Activated CD4-positive, alpha-beta T cell treated with anti-CD3 and anti-CD28 coated beads for 36 hours (primary cell): ENCODE measurements at regions not wholly inside any gene's neighbourhood (a gene's known extent, or its start where the extent isn't known, plus 50 kb on each side); places are given as distances from the start of the nearest gene placed in this dataset.

Experiments used
- ATAC-seq: fragments of 200-7000 bp; cut with Tn5 transposase; one replicate; pipeline ENCODE4 v1.10.0; 2021; ENCODE audit warnings: mild to moderate bottlenecking, moderate library complexity
- CTCF ChIA-PET: fragments of 350-600 bp; sonication (Branson Sonifier 250); formaldehyde crosslinking; loops from one replicate; lab custom pipeline; 2021; ENCODE audit warnings: antibody characterized with exemption; lab: Charles Lee
- POLR2A ChIA-PET: fragments of 350-600 bp; sonication (Branson Sonifier 250); formaldehyde crosslinking; loops from one replicate; lab custom pipeline; 2021; ENCODE audit warnings: antibody characterized with exemption, inconsistent platforms; lab: Charles Lee
- DNase-seq: peaks from one replicate; pipeline ENCODE4 v3.0.0-alpha.2; 2020
- H3K27ac Mint-ChIP-seq: one replicate; pipeline ENCODE4 v1.8.0; 2021; ENCODE audit warnings: mixed read lengths
- H3K27me3 Mint-ChIP-seq: one replicate; pipeline ENCODE4 v1.8.0; 2021; ENCODE audit warnings: mixed read lengths
- H3K36me3 Mint-ChIP-seq: one replicate; pipeline ENCODE4 v1.8.0; 2021; ENCODE audit warnings: low read depth, mixed read lengths
- H3K4me1 Mint-ChIP-seq: one replicate; pipeline ENCODE4 v1.8.0; 2021; ENCODE audit warnings: mixed read lengths
- H3K4me3 Mint-ChIP-seq: one replicate; pipeline ENCODE4 v1.8.0; 2021; ENCODE audit warnings: mild to moderate bottlenecking, moderate library complexity, mixed read lengths
- H3K9me3 Mint-ChIP-seq: one replicate; pipeline ENCODE4 v1.8.0; 2021; ENCODE audit warnings: low read depth, mixed read lengths
- intact Hi-C, 2 experiments: fragments of 100-400 bp; cut with DNase I in 1 of 2; cut with micrococcal nuclease in 1 of 2; formaldehyde crosslinking; loops; one replicate each; pipeline versions ENCODE4 v1.14.2 to v1.15.1; 2022 to 2024; cut with DNase I, micrococcal nuclease

GRCh38 chr13:30846866-30847265 lies 59.2 kb upstream of the MEDAG start:
- Mint-ChIP-seq H3K9me3 (no peaks in the 10 kb centered on the region), H3K4me3 (no peak overlapping the region), H3K27me3 (peaks cover 4% of the 10 kb centered on the region), H3K27ac (no peak overlapping the region), H3K4me1 (peaks cover 15% of the 10 kb centered on the region), H3K36me3 (no peaks in the 10 kb centered on the region)
- ChIA-PET POLR2A (no interaction called here), CTCF (interaction anchor here (1.4 to 2.0 kb wide), 4 partner anchors 10 to 198 kb away, joined by 4 to 8 read pairs (median 6); no protein-coding TSS in a partner anchor)
- DNase-seq (no peak), ATAC-seq (peak; percentile 49)
- intact Hi-C loops, result loop anchor here in 1 of 2 experiments (5.0 kb wide), 2 partner anchors 105 to 1455 kb away; no protein-coding TSS in a partner anchor

DNA sequence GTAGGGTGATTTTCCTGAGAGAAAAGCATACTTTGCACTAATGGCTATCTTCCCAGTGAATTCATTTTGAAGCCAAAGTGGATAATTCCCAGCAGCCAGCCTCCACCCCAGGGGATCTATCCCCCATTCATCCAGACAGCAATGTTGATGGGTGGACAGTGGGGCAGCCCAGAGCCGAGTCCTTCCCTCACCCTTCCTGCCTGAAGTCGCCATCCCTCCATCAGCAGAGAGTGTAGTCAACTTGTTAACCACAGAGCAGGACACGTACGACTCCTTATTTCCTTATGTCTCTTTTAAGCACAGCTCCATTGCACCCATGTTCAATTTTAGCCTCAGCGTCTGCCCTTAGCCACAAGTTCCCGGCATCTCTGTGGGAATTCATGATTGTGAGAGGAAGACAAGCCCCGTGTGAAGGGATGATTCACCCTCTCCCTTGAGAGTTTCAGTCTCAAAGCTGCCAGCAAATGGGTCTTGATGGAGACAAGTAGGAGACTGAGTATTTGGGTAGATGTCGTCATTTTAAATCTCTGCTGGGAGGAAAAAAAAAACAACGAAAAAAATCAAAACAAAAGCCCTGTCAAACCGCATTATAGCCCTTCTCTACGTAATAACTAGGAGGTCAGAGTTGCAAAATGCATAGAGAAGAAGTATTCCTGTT lies 58.3 kb upstream of the MEDAG start:
- no peak overlapping the region for H3K4me3 Mint-ChIP-seq
- H3K9me3 Mint-ChIP-seq, result no peaks in the 10 kb centered on the region
- intact Hi-C loops, result loop anchor here in 1 of 2 experiments (2.0 to 5.0 kb wide), 3 partner anchors 105 to 1455 kb away; no protein-coding TSS in a partner anchor
- peaks cover 15% of the 10 kb centered on the region for H3K4me1 Mint-ChIP-seq
- peak; percentile 83 for ATAC-seq
- peaks cover 5% of the 10 kb centered on the region for H3K27me3 Mint-ChIP-seq
- H3K27ac Mint-ChIP-seq, result peak overlapping the region; percentile 41
- peak; percentile 50 for DNase-seq
- POLR2A ChIA-PET, result no interaction called here
- H3K36me3 Mint-ChIP-seq, result no peaks in the 10 kb centered on the region
- CTCF ChIA-PET, result interaction anchor here (1.4 to 2.0 kb wide), 4 partner anchors 9 to 197 kb away, joined by 4 to 8 read pairs (median 6); no protein-coding TSS in a partner anchor

- no peaks in the 10 kb centered on the region for H3K36me3 Mint-ChIP-seq
- peaks cover 15% of the 10 kb centered on the region for H3K4me1 Mint-ChIP-seq
- H3K27ac Mint-ChIP-seq, result peak overlapping the region; percentile 28
- no peak overlapping the region for H3K4me3 Mint-ChIP-seq
- intact Hi-C loops, result loop anchor here in 1 of 2 experiments (2.0 to 5.0 kb wide), 3 partner anchors 106 to 1454 kb away; no protein-coding TSS in a partner anchor
- ChIA-PET POLR2A (no interaction called here), CTCF (interaction anchor here (0.6 to 2.0 kb wide), 7 partner anchors 13 to 1455 kb away, joined by 3 to 8 read pairs (median 5); no protein-coding TSS in a partner anchor)
- no peaks in the 10 kb centered on the region for H3K9me3 Mint-ChIP-seq
- DNase-seq, result no peak
- ATAC-seq, result peak; percentile 35
- H3K27me3 Mint-ChIP-seq, result peaks cover 5% of the 10 kb centered on the region
These were observed 57.6 kb upstream of the MEDAG start for GRCh38 chr13:30848332-30849027.

DNA sequence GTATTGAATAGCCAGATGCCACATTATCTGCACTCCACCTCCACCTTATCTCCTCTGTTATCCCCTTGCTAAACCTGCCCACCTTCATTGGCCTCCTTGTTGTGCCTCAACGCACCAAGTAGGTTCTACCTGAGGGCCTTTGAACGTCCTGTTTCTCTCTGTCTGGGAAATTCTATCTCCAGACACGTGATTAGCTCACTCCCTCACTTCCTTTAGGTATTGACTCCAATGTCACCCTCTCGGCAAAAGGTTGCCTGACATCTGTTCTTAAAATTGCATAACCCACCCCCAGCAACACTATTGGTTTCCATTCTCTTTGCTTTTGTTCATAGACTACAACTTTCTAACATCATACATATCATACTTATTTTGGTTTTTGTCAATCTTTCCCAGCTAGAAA lies 56.5 kb upstream of the MEDAG start:
- no peak for DNase-seq
- Mint-ChIP-seq H3K27ac (no peak overlapping the region), H3K27me3 (peaks cover 5% of the 10 kb centered on the region), H3K4me1 (peaks cover 15% of the 10 kb centered on the region), H3K36me3 (no peaks in the 10 kb centered on the region), H3K9me3 (no peaks in the 10 kb centered on the region), H3K4me3 (no peak overlapping the region)
- intact Hi-C loops, result loop anchor here in 1 of 2 experiments (2.0 to 5.0 kb wide), 3 partner anchors 107 to 1453 kb away; no protein-coding TSS in a partner anchor
- ChIA-PET CTCF (interaction anchor here (0.7 to 1.5 kb wide), 3 partner anchors 14 to 80 kb away, joined by 3 to 5 read pairs (median 4); no protein-coding TSS in a partner anchor), POLR2A (no interaction called here)
- ATAC-seq, result no peak

DNA sequence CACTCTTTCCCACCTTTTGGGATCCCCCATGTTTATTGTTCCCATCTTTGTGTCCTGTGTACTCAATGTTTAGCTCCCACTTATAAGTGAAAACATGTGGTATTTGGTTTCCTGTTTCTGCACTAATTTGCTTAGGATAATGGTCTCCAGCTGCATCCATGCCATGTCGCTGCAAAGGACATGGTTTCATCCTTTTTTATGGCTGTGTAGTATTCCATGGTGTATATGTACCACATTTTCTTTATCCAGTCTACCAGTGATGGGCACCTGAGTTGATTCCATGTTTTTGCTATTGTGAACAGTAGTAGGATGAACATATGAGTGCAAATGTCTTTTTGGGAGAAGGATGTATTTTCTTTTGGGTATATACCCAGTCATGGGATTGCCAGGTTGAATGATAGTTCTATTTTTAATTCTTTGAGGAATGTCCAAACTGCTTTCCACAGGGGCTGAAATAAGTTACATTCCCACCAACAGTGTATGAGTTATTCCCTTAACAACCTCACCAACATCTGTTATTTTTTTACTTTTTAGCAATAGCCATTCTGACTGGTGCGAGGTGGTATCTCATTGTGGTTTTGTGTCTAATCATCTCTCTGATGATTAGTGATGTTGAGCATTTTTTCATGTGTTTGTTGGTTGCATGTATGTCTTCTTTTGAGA lies 55.7 kb upstream of the MEDAG start:
- Mint-ChIP-seq H3K36me3 (no peaks in the 10 kb centered on the region), H3K4me3 (no peak overlapping the region), H3K27ac (no peak overlapping the region), H3K27me3 (peaks cover 5% of the 10 kb centered on the region), H3K4me1 (peaks cover 15% of the 10 kb centered on the region), H3K9me3 (no peaks in the 10 kb centered on the region)
- ChIA-PET CTCF (interaction anchor here (1.5 kb wide), 1 partner anchor 13 kb away, joined by 5 read pairs; no protein-coding TSS in a partner anchor), POLR2A (no interaction called here)
- intact Hi-C loops, result no loop called here
- no peak for ATAC-seq
- DNase-seq, result no peak

GRCh38 chr13:30850867-30851211 lies 55.2 kb upstream of the MEDAG start:
- DNase-seq (no peak), ATAC-seq (no peak)
- Mint-ChIP-seq H3K27ac (no peak overlapping the region), H3K27me3 (peaks cover 5% of the 10 kb centered on the region), H3K4me1 (peaks cover 11% of the 10 kb centered on the region), H3K4me3 (no peak overlapping the region), H3K9me3 (no peaks in the 10 kb centered on the region), H3K36me3 (no peaks in the 10 kb centered on the region)
- POLR2A ChIA-PET, result no interaction called here
- intact Hi-C loops, result no loop called here
- CTCF ChIA-PET, result interaction anchor here (0.6 kb wide), 1 partner anchor 15 kb away, joined by 4 read pairs; no protein-coding TSS in a partner anchor

- ChIA-PET POLR2A (interaction anchor here (0.5 kb wide), 1 partner anchor 309 kb away, joined by 6 read pairs; no protein-coding TSS in a partner anchor), CTCF (no interaction called here)
- Mint-ChIP-seq H3K36me3 (no peaks in the 10 kb centered on the region), H3K4me1 (peaks cover 11% of the 10 kb centered on the region), H3K4me3 (no peak overlapping the region), H3K27ac (no peak overlapping the region), H3K27me3 (peaks cover 5% of the 10 kb centered on the region), H3K9me3 (no peaks in the 10 kb centered on the region)
- intact Hi-C loops, result no loop called here
- ATAC-seq, result no peak
- DNase-seq, result no peak
These were observed 54.4 kb upstream of the MEDAG start for GRCh38 chr13:30851697-30852096.

GRCh38 chr13:30855569-30855968 lies 50.5 kb upstream of the MEDAG start:
- POLR2A ChIA-PET, result no interaction called here
- intact Hi-C loops, result no loop called here

DNA sequence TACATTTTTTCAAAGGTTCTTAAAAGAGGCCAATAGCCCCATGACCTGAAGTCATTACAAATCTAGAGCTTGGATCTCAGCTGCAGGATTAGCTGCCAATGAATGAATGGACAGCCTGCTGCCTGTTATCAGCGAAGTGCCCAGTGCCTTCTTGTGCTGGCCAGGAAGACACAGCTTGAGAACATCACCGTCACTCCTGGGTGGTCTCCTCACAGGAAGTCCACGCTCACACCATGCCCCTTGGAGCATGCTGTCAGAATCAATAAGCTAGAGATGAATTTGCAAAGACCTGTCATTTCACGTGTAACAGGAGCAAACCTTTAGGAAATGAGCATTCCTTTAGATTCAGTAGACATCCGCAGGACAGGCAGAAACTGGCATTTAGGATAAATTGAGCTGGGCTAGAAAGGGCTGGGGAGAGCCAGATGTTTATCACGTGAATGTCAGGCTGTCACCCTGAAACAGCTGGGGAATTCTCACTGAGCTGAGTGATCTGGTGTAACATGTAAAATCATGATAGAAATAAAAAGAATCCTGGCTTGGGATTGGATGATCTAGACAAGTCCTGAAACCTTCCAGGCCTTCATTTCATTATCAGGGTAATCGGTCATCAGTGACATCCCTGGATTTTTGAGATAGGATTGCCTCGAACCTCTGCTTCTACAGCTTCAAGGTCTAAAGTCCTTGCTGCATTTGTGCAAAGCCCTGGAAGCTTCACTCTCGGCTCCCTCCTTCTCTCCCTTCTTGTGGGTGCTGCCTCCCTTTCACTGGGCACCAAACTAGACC lies 49.9 kb upstream of the MEDAG start:
- Mint-ChIP-seq H3K27me3 (peaks cover 1% of the 10 kb centered on the region), H3K27ac (no peak overlapping the region), H3K4me3 (no peak overlapping the region), H3K36me3 (no peaks in the 10 kb centered on the region), H3K9me3 (no peaks in the 10 kb centered on the region), H3K4me1 (no peaks in the 10 kb centered on the region)
- ATAC-seq (no peak), DNase-seq (no peak)
- POLR2A ChIA-PET, result no interaction called here
- CTCF ChIA-PET, result interaction anchor here (0.9 to 2.3 kb wide), 3 partner anchors 9 to 13 kb away, joined by 3 to 14 read pairs (median 4); no protein-coding TSS in a partner anchor
- intact Hi-C loops, result no loop called here

More at GRCh38 chr13:30855569-30855968, 50.5 kb upstream of the MEDAG start:
- CTCF ChIA-PET, result interaction anchor here (1.0 to 2.3 kb wide), 2 partner anchors 10 kb away, joined by 3 to 14 read pairs; no protein-coding TSS in a partner anchor
- H3K27me3 Mint-ChIP-seq, result peaks cover 1% of the 10 kb centered on the region
- no peak overlapping the region for H3K27ac Mint-ChIP-seq
- DNase-seq, result no peak
- H3K4me1 Mint-ChIP-seq, result no peaks in the 10 kb centered on the region
- no peak overlapping the region for H3K4me3 Mint-ChIP-seq
- no peak for ATAC-seq
- H3K9me3 Mint-ChIP-seq, result no peaks in the 10 kb centered on the region
- no peaks in the 10 kb centered on the region for H3K36me3 Mint-ChIP-seq
